22Rv1 (cell line): ENCODE measurements at regions not wholly inside any gene's neighbourhood (a gene's known extent, or its start where the extent isn't known, plus 50 kb on each side); places are given as distances from the start of the nearest gene placed in this dataset.

Experiments used
- H3K27ac ChIP-seq: fragments of 450-650 bp; 2 replicates; pipeline ENCODE4 v1.5.1; 2017
- ZFX ChIP-seq: fragments of 450-650 bp; IDR thresholded peaks from 2 replicates; pipeline ENCODE4 v1.6.1; 2017; ENCODE audit warnings: antibody characterized with exemption, borderline replicate concordance
- TF ChIP-seq, protein P1 (sequence below): fragments of 450-650 bp; IDR thresholded peaks from 2 replicates; pipeline ENCODE4 v1.5.1; 2017; ENCODE audit warnings: mild to moderate bottlenecking

- H3K27ac ChIP-seq, result no peak overlapping the region
- TF ChIP-seq, protein P1, sequence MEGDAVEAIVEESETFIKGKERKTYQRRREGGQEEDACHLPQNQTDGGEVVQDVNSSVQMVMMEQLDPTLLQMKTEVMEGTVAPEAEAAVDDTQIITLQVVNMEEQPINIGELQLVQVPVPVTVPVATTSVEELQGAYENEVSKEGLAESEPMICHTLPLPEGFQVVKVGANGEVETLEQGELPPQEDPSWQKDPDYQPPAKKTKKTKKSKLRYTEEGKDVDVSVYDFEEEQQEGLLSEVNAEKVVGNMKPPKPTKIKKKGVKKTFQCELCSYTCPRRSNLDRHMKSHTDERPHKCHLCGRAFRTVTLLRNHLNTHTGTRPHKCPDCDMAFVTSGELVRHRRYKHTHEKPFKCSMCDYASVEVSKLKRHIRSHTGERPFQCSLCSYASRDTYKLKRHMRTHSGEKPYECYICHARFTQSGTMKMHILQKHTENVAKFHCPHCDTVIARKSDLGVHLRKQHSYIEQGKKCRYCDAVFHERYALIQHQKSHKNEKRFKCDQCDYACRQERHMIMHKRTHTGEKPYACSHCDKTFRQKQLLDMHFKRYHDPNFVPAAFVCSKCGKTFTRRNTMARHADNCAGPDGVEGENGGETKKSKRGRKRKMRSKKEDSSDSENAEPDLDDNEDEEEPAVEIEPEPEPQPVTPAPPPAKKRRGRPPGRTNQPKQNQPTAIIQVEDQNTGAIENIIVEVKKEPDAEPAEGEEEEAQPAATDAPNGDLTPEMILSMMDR, result no peak
- no peak for TF ChIP-seq ZFX
Observed at GRCh38 chr17:72185564-72185963, 64.7 kb downstream of the SOX9 start.

DNA sequence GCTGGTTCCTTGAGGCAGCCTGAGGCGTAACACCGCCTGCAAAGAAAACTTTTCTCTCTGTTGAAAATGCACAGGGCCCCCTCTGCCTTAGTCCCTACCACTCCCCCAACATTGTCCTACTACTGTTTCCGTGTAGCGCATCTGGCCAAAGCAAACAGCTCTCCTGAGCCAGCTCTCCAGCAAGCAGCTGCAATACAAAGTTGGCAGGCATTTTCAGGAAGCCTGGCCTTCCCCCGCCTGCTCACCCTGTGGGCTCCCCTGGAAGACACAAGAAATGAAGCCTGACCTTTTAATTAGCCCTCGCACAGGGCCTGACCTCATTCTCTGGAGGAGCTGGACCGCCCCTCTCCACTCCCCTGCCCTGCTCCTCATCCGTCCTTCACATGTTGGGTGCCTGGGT lies 66.7 kb downstream of the SOX9 start:
- TF ChIP-seq, protein P1, result no peak
- TF ChIP-seq ZFX, result no peak
- H3K27ac ChIP-seq, result no peak overlapping the region

DNA sequence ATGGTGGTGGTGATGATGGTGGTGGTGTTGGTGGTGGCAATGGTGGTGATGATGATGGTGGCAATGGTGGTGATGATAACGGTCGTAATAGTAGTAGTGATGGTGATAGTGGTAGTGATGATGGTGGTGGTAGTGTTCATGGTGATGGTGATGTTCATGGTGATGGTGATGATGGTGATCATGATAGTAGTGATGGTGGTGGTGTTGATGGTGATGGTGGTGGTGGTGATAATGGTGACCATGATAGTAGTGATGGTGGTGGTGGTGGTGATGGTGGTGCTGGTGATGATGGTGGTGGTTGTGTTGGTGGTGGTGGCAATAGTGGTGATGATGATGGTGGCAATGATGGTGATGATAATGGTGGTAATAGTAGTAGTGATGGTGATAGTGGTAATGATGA lies 68.0 kb downstream of the SOX9 start:
- TF ChIP-seq ZFX, result no peak
- TF ChIP-seq, protein P1, result no peak
- H3K27ac ChIP-seq, result no peak overlapping the region

DNA sequence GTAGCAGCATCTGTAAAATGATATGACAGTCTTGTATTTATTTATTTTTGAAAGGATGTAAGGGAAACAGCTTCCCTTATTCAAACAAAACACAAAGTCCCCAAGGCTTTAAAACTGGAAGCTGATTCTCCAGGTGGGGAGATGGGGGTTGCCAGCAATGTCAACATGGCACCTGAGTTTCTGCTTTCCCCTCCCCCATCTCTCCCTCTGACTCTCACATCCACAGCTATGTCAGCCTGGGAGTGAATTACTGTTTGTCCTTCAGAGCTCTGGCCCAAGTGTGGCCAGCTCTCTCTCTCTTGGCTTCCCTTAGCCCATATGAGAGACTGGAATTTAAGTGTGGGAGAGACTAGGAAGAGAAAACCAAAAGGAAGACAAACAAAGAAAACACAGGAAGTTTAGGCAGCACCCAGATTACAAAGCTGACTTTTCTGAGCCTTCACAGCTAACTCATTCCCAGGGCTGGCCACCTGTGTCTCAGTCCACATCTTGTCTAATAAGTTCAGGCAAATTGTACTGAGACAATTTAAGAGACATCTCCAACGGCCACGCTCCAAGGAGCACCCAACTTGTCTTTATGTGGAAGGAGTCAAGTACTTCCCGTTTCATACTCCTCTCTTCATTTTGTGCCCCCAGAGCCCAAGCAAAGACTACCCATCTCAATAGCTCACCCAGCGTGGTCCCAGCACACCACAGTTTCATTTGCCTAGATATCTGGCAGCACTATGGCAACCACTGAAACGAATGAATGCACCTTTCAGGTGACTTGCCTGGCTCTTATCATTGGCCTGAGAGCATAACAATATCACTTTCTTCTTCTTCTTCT lies 69.2 kb downstream of the SOX9 start:
- TF ChIP-seq, protein P1, result no peak
- TF ChIP-seq ZFX, result no peak
- no peak overlapping the region for H3K27ac ChIP-seq

GRCh38 chr17:72191356-72191755 lies 70.5 kb downstream of the SOX9 start:
- no peak overlapping the region for H3K27ac ChIP-seq
- TF ChIP-seq, protein P1, result no peak
- no peak for TF ChIP-seq ZFX

- no peak overlapping the region for H3K27ac ChIP-seq
- TF ChIP-seq ZFX, result no peak
- TF ChIP-seq, protein P1, result no peak
Observed at GRCh38 chr17:72191921-72192799, 71.3 kb downstream of the SOX9 start.

- TF ChIP-seq, protein P1, result no peak
- no peak for TF ChIP-seq ZFX
- H3K27ac ChIP-seq, result no peak overlapping the region
Observed at GRCh38 chr17:72192800-72193192, 72.0 kb downstream of the SOX9 start.
